ENCODE measurements at regions not wholly inside any gene's neighbourhood (a gene's known extent, or its start where the extent isn't known, plus 50 kb on each side); places are given as distances from the start of the nearest gene placed in this dataset.

DNA sequence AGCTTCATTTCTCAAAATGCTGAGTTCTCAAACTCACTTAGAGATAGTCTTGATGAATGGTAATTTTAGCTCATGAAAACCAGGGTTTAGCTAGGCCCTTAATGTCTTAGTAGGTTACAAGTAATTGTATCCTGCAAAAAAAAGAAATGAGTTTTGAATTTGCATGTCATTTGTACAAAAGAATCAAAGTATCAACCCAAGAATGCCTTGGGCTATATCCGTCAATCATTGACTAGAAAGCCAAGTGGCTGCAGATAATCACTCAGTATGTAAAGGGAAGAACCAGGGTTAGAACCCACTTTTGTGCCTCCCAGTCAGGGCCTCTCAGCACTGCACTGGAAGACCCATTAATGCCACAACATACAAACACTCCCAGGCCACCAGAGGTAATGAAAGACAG is 427.6 kb upstream of the MDFIC2 start:
- DNase-seq (no peak), ATAC-seq (ENCODE audit: insufficient read depth, low FRiP score) (no peak)
- TF ChIP-seq, protein P1, sequence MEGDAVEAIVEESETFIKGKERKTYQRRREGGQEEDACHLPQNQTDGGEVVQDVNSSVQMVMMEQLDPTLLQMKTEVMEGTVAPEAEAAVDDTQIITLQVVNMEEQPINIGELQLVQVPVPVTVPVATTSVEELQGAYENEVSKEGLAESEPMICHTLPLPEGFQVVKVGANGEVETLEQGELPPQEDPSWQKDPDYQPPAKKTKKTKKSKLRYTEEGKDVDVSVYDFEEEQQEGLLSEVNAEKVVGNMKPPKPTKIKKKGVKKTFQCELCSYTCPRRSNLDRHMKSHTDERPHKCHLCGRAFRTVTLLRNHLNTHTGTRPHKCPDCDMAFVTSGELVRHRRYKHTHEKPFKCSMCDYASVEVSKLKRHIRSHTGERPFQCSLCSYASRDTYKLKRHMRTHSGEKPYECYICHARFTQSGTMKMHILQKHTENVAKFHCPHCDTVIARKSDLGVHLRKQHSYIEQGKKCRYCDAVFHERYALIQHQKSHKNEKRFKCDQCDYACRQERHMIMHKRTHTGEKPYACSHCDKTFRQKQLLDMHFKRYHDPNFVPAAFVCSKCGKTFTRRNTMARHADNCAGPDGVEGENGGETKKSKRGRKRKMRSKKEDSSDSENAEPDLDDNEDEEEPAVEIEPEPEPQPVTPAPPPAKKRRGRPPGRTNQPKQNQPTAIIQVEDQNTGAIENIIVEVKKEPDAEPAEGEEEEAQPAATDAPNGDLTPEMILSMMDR (IDR thresholded peaks at IDR 0.05; ENCODE audit: control extremely low read depth, extremely low read depth) = no peak
- H3K27ac ChIP-seq (ENCODE audit: low read depth in 1 of 2, low read length in 1 of 2) = no peak overlapping the region
- WGBS, 2 donors = 95 to 100% methylated on average over 1 of the region's 1 CpG
- H3K4me3 ChIP-seq = no peak overlapping the region
- H3K9ac ChIP-seq (ENCODE audit: insufficient read depth in 1 of 2, low read length in 2 of 2) = no peak overlapping the region
- H3K36me3 ChIP-seq (ENCODE audit: control insufficient read depth in 4 of 4, insufficient read depth in 4 of 4, low read length in 4 of 4) = no peaks in the 10 kb centered on the region
- H3K9me3 ChIP-seq (ENCODE audit: control insufficient read depth in 4 of 4, insufficient read depth in 3 of 4, low read length in 3 of 4) = no peaks in the 10 kb centered on the region
- no peaks in the 10 kb centered on the region for H3K4me1 ChIP-seq (ENCODE audit: control insufficient read depth in 5 of 5, insufficient read depth in 5 of 5, low read length in 5 of 5)
- H3K27me3 ChIP-seq (ENCODE audit: control insufficient read depth in 3 of 3, insufficient read depth in 3 of 3, low read length in 2 of 3) = no peaks in the 10 kb centered on the region

DNA sequence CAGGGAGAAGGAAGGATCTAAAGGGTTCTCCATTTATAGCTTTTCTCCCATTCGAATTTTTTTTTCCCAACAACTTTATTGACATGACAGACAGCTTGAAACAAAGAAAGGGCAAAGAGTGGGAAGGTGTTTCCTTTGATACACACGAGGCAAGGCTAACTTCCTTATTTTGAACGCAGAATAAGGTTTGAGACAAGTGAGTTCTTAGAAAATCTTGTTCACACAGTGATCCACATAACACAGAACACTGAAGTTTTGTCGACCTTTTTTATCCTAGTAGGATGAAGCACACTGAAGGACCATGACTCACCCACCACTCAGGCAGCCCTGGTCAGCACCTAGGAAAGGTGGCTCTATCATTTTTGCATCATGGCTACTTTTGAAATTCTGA is 425.8 kb upstream of the MDFIC2 start:
- ATAC-seq (ENCODE audit: insufficient read depth, low FRiP score) = no peak
- no peak overlapping the region for H3K27ac ChIP-seq (ENCODE audit: low read depth in 1 of 2, low read length in 1 of 2)

DNA sequence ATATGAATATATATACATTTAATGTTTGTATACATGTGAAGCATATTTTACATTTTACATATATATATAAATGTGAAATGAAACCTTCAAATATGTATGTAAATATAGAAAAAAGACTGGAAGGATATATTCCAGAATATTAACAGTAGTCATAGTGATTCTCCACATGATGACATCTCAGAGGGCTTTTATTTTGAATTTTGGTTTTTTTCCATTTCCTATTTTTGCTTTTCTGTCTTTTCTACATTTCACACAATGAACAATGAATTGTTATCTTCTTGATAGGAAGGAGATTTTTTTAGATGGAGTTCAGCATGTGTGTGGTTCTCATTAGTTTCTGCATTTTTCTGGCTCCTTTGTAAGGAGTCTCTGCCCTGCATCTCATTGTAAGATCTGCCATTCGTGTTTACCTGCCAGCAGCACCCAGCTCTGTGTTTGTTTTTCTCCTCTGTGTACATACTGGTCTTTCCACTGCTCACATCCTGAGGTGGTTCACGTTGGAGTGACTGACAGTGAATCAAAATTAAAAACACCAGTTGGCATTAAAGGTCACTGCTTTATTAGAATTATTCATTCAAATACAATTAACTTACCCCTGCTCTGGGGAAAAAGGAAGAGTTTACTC is 425.3 kb upstream of the MDFIC2 start:
- ATAC-seq (ENCODE audit: insufficient read depth, low FRiP score) (no peak), DNase-seq (no peak)
- Histone ChIP-seq H3K4me3 (no peak overlapping the region), H3K9ac (ENCODE audit: insufficient read depth in 1 of 2, low read length in 2 of 2) (no peak overlapping the region), H3K27me3 (ENCODE audit: control insufficient read depth in 3 of 3, insufficient read depth in 3 of 3, low read length in 2 of 3) (no peaks in the 10 kb centered on the region), H3K27ac (ENCODE audit: low read depth in 1 of 2, low read length in 1 of 2) (no peak overlapping the region), H3K4me1 (ENCODE audit: control insufficient read depth in 5 of 5, insufficient read depth in 5 of 5, low read length in 5 of 5) (no peaks in the 10 kb centered on the region), H3K9me3 (ENCODE audit: control insufficient read depth in 4 of 4, insufficient read depth in 3 of 4, low read length in 3 of 4) (no peaks in the 10 kb centered on the region), H3K36me3 (ENCODE audit: control insufficient read depth in 4 of 4, insufficient read depth in 4 of 4, low read length in 4 of 4) (no peaks in the 10 kb centered on the region)
- TF ChIP-seq, protein P1 (IDR thresholded peaks at IDR 0.05; ENCODE audit: control extremely low read depth, extremely low read depth) = no peak
- WGBS, 2 donors = 11 to 22% methylated on average over 2 of the region's 2 CpGs

More for the DNA sequence above, 425.8 kb upstream of the MDFIC2 start:
- DNase-seq = peak in 1 of 3 donors; percentile 21
- H3K36me3 ChIP-seq (ENCODE audit: control insufficient read depth in 4 of 4, insufficient read depth in 4 of 4, low read length in 4 of 4) = no peaks in the 10 kb centered on the region
- H3K9ac ChIP-seq (ENCODE audit: insufficient read depth in 1 of 2, low read length in 2 of 2) = no peak overlapping the region
- WGBS, 2 donors = 9 to 21% methylated on average over 4 of the region's 4 CpGs
- H3K27me3 ChIP-seq (ENCODE audit: control insufficient read depth in 3 of 3, insufficient read depth in 3 of 3, low read length in 2 of 3) = no peaks in the 10 kb centered on the region
- TF ChIP-seq, protein P1 (IDR thresholded peaks at IDR 0.05; ENCODE audit: control extremely low read depth, extremely low read depth) = no peak
- no peak overlapping the region for H3K4me3 ChIP-seq
- no peaks in the 10 kb centered on the region for H3K4me1 ChIP-seq (ENCODE audit: control insufficient read depth in 5 of 5, insufficient read depth in 5 of 5, low read length in 5 of 5)
- H3K9me3 ChIP-seq (ENCODE audit: control insufficient read depth in 4 of 4, insufficient read depth in 3 of 4, low read length in 3 of 4) = no peaks in the 10 kb centered on the region

DNA sequence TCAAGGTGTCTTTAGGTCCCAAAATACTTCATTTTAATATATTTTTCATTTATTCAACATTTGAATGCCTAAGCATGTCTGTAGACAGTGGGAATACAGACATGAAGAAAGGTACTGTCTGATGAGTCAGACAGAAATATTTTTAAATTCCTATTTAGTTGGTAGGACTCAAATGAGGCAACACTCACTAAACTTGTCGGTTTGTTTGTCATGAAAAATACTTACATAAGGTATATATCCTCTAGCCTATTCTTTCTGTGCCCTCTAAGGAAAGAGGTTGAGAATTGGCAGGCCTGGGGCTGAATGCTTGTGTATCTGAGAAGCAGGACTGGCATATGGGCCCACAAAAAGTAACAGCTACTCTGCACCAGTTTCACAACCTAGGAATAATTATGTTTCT is 423.6 kb upstream of the MDFIC2 start:
- H3K36me3 ChIP-seq (ENCODE audit: control insufficient read depth in 4 of 4, insufficient read depth in 4 of 4, low read length in 4 of 4) = no peaks in the 10 kb centered on the region
- no peaks in the 10 kb centered on the region for H3K9me3 ChIP-seq (ENCODE audit: control insufficient read depth in 4 of 4, insufficient read depth in 3 of 4, low read length in 3 of 4)
- H3K4me3 ChIP-seq = no peak overlapping the region
- 83 to 94% methylated on average over 1 of the region's 1 CpG for WGBS, 2 donors
- H3K27me3 ChIP-seq (ENCODE audit: control insufficient read depth in 3 of 3, insufficient read depth in 3 of 3, low read length in 2 of 3) = no peaks in the 10 kb centered on the region
- no peak for DNase-seq
- H3K4me1 ChIP-seq (ENCODE audit: control insufficient read depth in 5 of 5, insufficient read depth in 5 of 5, low read length in 5 of 5) = no peaks in the 10 kb centered on the region
- TF ChIP-seq, protein P1 (IDR thresholded peaks at IDR 0.05; ENCODE audit: control extremely low read depth, extremely low read depth) = no peak
- ATAC-seq (ENCODE audit: insufficient read depth, low FRiP score) = no peak
- H3K27ac ChIP-seq (ENCODE audit: low read depth in 1 of 2, low read length in 1 of 2) = no peak overlapping the region
- H3K9ac ChIP-seq (ENCODE audit: insufficient read depth in 1 of 2, low read length in 2 of 2) = no peak overlapping the region

All from lung (tissue), 11 donors.